Adrenal gland (tissue), 9 donors: ENCODE measurements at regions not wholly inside any gene's neighbourhood (a gene's known extent, or its start where the extent isn't known, plus 50 kb on each side); places are given as distances from the start of the nearest gene placed in this dataset.

ENCODE experiments used
- DNase-seq, 7 donors: peaks; one replicate each; pipeline ENCODE4 v3.0.0-alpha.2; 2019 to 2020
- H3K27ac ChIP-seq, 5 donors: fragments of 200-600 bp; sonication (generic) in 4 of 5; 1 replicate in 3 of 5; 2 replicates in 2 of 5; pipeline versions ENCODE4 v1.5.1 to v1.8.0; 2016 to 2020; ENCODE audit warnings: mild to moderate bottlenecking in 1 of 5
- H3K27me3 ChIP-seq: fragments of 200-600 bp; 2 replicates; pipeline ENCODE4 v1.8.0; 2021
- H3K36me3 ChIP-seq, 2 donors: fragments of 200-600 bp; replicated peaks in 1 of 2; 1 replicate in 1 of 2; 2 replicates in 1 of 2; pipeline versions ENCODE4 v1.5.1 to v1.8.0; 2018 to 2022
- H3K4me1 ChIP-seq, 2 donors: fragments of 200-600 bp; replicated peaks in 1 of 2; 1 replicate in 1 of 2; 2 replicates in 1 of 2; pipeline versions ENCODE4 v1.5.1 to v1.8.0; 2018 to 2021
- H3K4me3 ChIP-seq, 4 donors: fragments of 200-600 bp; sonication (generic) in 3 of 4; one replicate each; pipeline ENCODE4 v1.5.1; 2016 to 2018
- H3K9me3 ChIP-seq, 3 donors: fragments of 200-600 bp; sonication (generic) in 1 of 3; replicated peaks in 1 of 3; 1 replicate in 2 of 3; 2 replicates in 1 of 3; pipeline versions ENCODE4 v1.5.1 to v1.8.0; 2016 to 2021
- CTCF ChIP-seq, 6 experiments: fragments of 450-650 bp in 4 of 6; fragments of 200-600 bp in 2 of 6; sonication (generic) in 1 of 6; IDR thresholded peaks; 1 replicate in 5 of 6; 2 replicates in 1 of 6; pipeline versions ENCODE4 v1.5.1 to v1.8.0; 2016 to 2021; ENCODE audit warnings: antibody characterized with exemption in 6 of 6, mild to moderate bottlenecking in 2 of 6, moderate library complexity in 1 of 6
- POLR2A ChIP-seq, 2 donors: fragments of 450-650 bp; IDR thresholded peaks; one replicate each; pipeline ENCODE4 v1.6.1; 2017; ENCODE audit warnings: antibody characterized with exemption in 2 of 2, mild to moderate bottlenecking in 2 of 2, moderate library complexity in 1 of 2
- WGBS, 4 donors: extraction: QIAGEN DNeasy Blood & Tissue Kit in 2 of 4; methylation state at CpG; one replicate each; pipeline versions ENCODE4 v1.1.5 to v1.1.7; 2013 to 2017; 5-methylcytosine and 5-hydroxymethylcytosine counted together
- intact Hi-C, 2 donors: fragments of 100-400 bp; cut with DNase I; formaldehyde crosslinking; loops; one replicate each; pipeline versions ENCODE4 v1.14.1 to v1.15.0; 2022 to 2023
- donor health status: healthy with polysubstance abuse.
- donor health status: Bipolar disorder and iron deficiency.
- donor health status: DM: yes; HTN: yes; CAD: no.
- donor health status: DM: no; HTN: no; CAD: no.
- donor health status: DM: no; HTN: no; CAD: no.

DNA sequence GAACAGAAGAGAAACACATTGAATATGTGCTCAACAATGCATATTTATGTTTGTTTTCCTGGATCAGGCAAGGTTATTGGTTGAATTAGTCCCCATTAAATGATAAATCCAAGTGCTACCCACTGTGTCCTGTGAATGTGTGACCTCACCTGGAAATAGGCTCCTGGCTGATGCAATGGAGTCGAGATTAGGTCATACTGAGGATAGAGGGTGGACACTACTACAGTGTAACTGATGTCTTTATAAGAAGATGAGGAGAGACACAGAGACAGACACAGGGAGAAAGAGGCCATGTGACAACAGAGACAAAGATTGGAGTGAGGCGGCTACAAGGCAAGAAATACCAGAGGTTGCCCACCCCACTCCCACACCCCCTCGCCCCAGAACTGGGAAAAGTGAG lies 559.3 kb downstream of the C6orf118 start:
- 44 to 78% (median 68%) methylated on average over 3 of the region's 3 CpGs for WGBS, 4 donors
- no peak for TF ChIP-seq POLR2A (IDR thresholded peaks at IDR 0.05)
- TF ChIP-seq CTCF (IDR thresholded peaks at IDR 0.05): no peak

GRCh38 chr6:164749221-164750064 lies 560.0 kb downstream of the C6orf118 start:
- no peaks in the 10 kb centered on the region for H3K36me3 ChIP-seq
- no peak overlapping the region for H3K4me3 ChIP-seq
- peaks cover 0 to 6% of the 10 kb centered on the region in 2 donors for H3K4me1 ChIP-seq
- no peak overlapping the region for H3K27ac ChIP-seq
- peak in 6 of 7 donors; percentile 35 to 67 (median 60) for DNase-seq
- no peak for TF ChIP-seq CTCF (IDR thresholded peaks at IDR 0.05)
- TF ChIP-seq POLR2A (IDR thresholded peaks at IDR 0.05): no peak
- WGBS, 4 donors: 19 to 36% (median 28%) methylated on average over 9 of the region's 9 CpGs
- no peaks in the 10 kb centered on the region for H3K27me3 ChIP-seq
- no peaks in the 10 kb centered on the region for H3K9me3 ChIP-seq
- intact Hi-C loops: no loop called here

More for the DNA sequence above, 559.3 kb downstream of the C6orf118 start:
- Histone ChIP-seq H3K36me3 (no peaks in the 10 kb centered on the region), H3K27me3 (no peaks in the 10 kb centered on the region), H3K9me3 (no peaks in the 10 kb centered on the region), H3K4me3 (no peak overlapping the region), H3K4me1 (peaks cover 0 to 6% of the 10 kb centered on the region in 2 donors), H3K27ac (no peak overlapping the region)
- DNase-seq: no peak
- intact Hi-C loops: no loop called here

GRCh38 chr6:164744301-164744700 lies 565.1 kb downstream of the C6orf118 start:
- intact Hi-C loops: no loop called here

More at GRCh38 chr6:164744301-164744700, 565.1 kb downstream of the C6orf118 start:
- peaks cover 0 to 6% of the 10 kb centered on the region in 2 donors for H3K4me1 ChIP-seq
- TF ChIP-seq POLR2A (IDR thresholded peaks at IDR 0.05) (no peak), CTCF (IDR thresholded peaks at IDR 0.05) (no peak)
- no peaks in the 10 kb centered on the region for H3K36me3 ChIP-seq
- WGBS, 4 donors: 62 to 82% (median 69%) methylated on average over 4 of the region's 4 CpGs
- H3K4me3 ChIP-seq: no peak overlapping the region
- no peaks in the 10 kb centered on the region for H3K9me3 ChIP-seq
- no peak overlapping the region for H3K27ac ChIP-seq
- DNase-seq: no peak
- H3K27me3 ChIP-seq: no peaks in the 10 kb centered on the region
